Epithelial cell of esophagus (primary cell): ENCODE measurements at regions not wholly inside any gene's neighbourhood (a gene's known extent, or its start where the extent isn't known, plus 50 kb on each side); places are given as distances from the start of the nearest gene placed in this dataset.
A peak's percentile ranks its signal among the peaks of the same experiment; 100 is the strongest.

Experiments used
- DNase-seq: peaks from one replicate; pipeline ENCODE4 v3.0.0; 2010; ENCODE audit warnings: low read depth
- H3K4me3 ChIP-seq: 2 replicates; pipeline ENCODE4 v1.5.1; 2011; ENCODE audit warnings: mild to moderate bottlenecking, low read length, control low read depth
- CTCF ChIP-seq: IDR thresholded peaks from 2 replicates; pipeline ENCODE4 v1.5.1; 2011; ENCODE audit warnings: low read depth, mild to moderate bottlenecking, low read length, control low read depth, inconsistent platforms; ENCODE audit not compliant: insufficient read depth; ENCODE audit errors: missing control alignments

GRCh38 chr3:24588629-24589512 is 94.2 kb upstream of the THRB start:
- no peak for DNase-seq
- TF ChIP-seq CTCF = no peak
- H3K4me3 ChIP-seq = no peak overlapping the region

GRCh38 chr3:24589513-24589851 is 94.8 kb upstream of the THRB start:
- no peak for TF ChIP-seq CTCF
- DNase-seq = no peak
- no peak overlapping the region for H3K4me3 ChIP-seq

- no peak overlapping the region for H3K4me3 ChIP-seq
- no peak for TF ChIP-seq CTCF
- peak; percentile 55 for DNase-seq
Observed at GRCh38 chr3:24589931-24590880, 95.6 kb upstream of the THRB start.

GRCh38 chr3:24591191-24591590 is 96.5 kb upstream of the THRB start:
- TF ChIP-seq CTCF = no peak
- DNase-seq = peak; percentile 24
- no peak overlapping the region for H3K4me3 ChIP-seq

- no peak overlapping the region for H3K4me3 ChIP-seq
- TF ChIP-seq CTCF = no peak
- peak; percentile 99 for DNase-seq
Observed at GRCh38 chr3:24591661-24592555, 97.3 kb upstream of the THRB start.

GRCh38 chr3:24594161-24594560 is 99.5 kb upstream of the THRB start:
- no peak for TF ChIP-seq CTCF
- no peak for DNase-seq

More at GRCh38 chr3:24594161-24594560, 99.5 kb upstream of the THRB start:
- no peak overlapping the region for H3K4me3 ChIP-seq
